Keratinocyte (primary cell): ENCODE measurements at regions not wholly inside any gene's neighbourhood (a gene's known extent, or its start where the extent isn't known, plus 50 kb on each side); places are given as distances from the start of the nearest gene placed in this dataset.

Experiments
- DNase-seq: peaks from one replicate; pipeline ENCODE4 v3.0.0-alpha.2; 2011; ENCODE audit warnings: low read depth, missing footprints, low spot score
- FAIRE-seq: peaks from 2 replicates; lab custom pipeline; 2011; peaks lifted over from hg19 to GRCh38; lab: Jason Lieb, UNC
- H2AFZ ChIP-seq: 2 replicates; pipeline ENCODE4 v1.6.0; 2012; ENCODE audit warnings: low read length, control low read depth, inconsistent platforms; ENCODE audit not compliant: control insufficient read depth
- H3K27ac ChIP-seq: 2 replicates; pipeline ENCODE4 v1.5.1; 2011; ENCODE audit warnings: low read length; ENCODE audit not compliant: control insufficient read depth, insufficient read depth
- H3K27me3 ChIP-seq: 3 replicates; pipeline ENCODE4 v1.6.0; 2011; ENCODE audit warnings: low read length; ENCODE audit not compliant: control insufficient read depth, insufficient read depth; ENCODE audit errors: extremely low read depth
- H3K36me3 ChIP-seq, 2 experiments: 2 replicates in 1 of 2; 3 replicates in 1 of 2; pipeline ENCODE4 v1.5.1; 2011; ENCODE audit warnings: low read length in 2 of 2, mild to moderate bottlenecking in 1 of 2; ENCODE audit not compliant: control insufficient read depth in 2 of 2, insufficient read depth in 2 of 2; ENCODE audit errors: extremely low read depth in 1 of 2
- H3K4me1 ChIP-seq: 3 replicates; pipeline ENCODE4 v1.5.1; 2011; ENCODE audit warnings: low read length; ENCODE audit not compliant: control insufficient read depth, insufficient read depth; ENCODE audit errors: extremely low read depth
- H3K4me2 ChIP-seq: 3 replicates; pipeline ENCODE4 v1.6.0; 2011; ENCODE audit warnings: low read depth, low read length; ENCODE audit not compliant: control insufficient read depth, insufficient read depth; ENCODE audit errors: extremely low read depth
- H3K4me3 ChIP-seq, 3 experiments: fragments of 200-600 bp in 1 of 3; sonication (generic) in 1 of 3; 2 replicates in 2 of 3; 3 replicates in 1 of 3; pipeline ENCODE4 v1.5.1; 2011 to 2016; ENCODE audit warnings: low read length in 3 of 3, mild to moderate bottlenecking in 3 of 3, control low read depth in 2 of 3, inconsistent platforms in 1 of 3, low read depth in 1 of 3, mixed read lengths in 1 of 3, mixed run types in 1 of 3, moderate library complexity in 1 of 3; ENCODE audit not compliant: control insufficient read depth in 2 of 3, insufficient read depth in 2 of 3; ENCODE audit errors: extremely low read depth in 1 of 3
- H3K79me2 ChIP-seq: 2 replicates; pipeline ENCODE4 v1.6.0; 2012; ENCODE audit warnings: low read length; ENCODE audit not compliant: control insufficient read depth, insufficient read depth
- H3K9ac ChIP-seq: 3 replicates; pipeline ENCODE4 v1.6.0; 2011; ENCODE audit warnings: low read length; ENCODE audit not compliant: control insufficient read depth, insufficient read depth; ENCODE audit errors: extremely low read depth
- H3K9me1 ChIP-seq: 3 replicates; pipeline ENCODE4 v1.6.0; 2011; ENCODE audit warnings: low read length; ENCODE audit not compliant: control insufficient read depth, insufficient read depth; ENCODE audit errors: extremely low read depth
- H3K9me3 ChIP-seq: 2 replicates; pipeline ENCODE4 v1.5.1; 2012; ENCODE audit warnings: low read depth, low read length; ENCODE audit not compliant: control insufficient read depth
- H4K20me1 ChIP-seq: 3 replicates; pipeline ENCODE4 v1.6.0; 2011; ENCODE audit warnings: low read length; ENCODE audit not compliant: control insufficient read depth, insufficient read depth; ENCODE audit errors: extremely low read depth
- CTCF ChIP-seq, 3 experiments: IDR thresholded peaks in 1 of 3; conservative IDR thresholded peaks in 1 of 3; optimal IDR thresholded peaks in 1 of 3; 2 replicates in 2 of 3; 3 replicates in 1 of 3; pipeline versions ENCODE3 to v1.5.1; 2011; ENCODE audit warnings: low read length in 3 of 3, mild to moderate bottlenecking in 3 of 3, moderate library complexity in 2 of 3, control low read depth in 1 of 3, inconsistent platforms in 1 of 3; ENCODE audit not compliant: insufficient read depth in 2 of 3; ENCODE audit errors: extremely low read depth in 1 of 3
- EZH2 ChIP-seq: IDR thresholded peaks from one replicate; pipeline ENCODE4 v1.6.1; 2012; ENCODE audit warnings: inconsistent platforms, mild to moderate bottlenecking, low read length, moderate library complexity
- dilution Hi-C: fragments of 300-500 bp; cut with MboI; formaldehyde crosslinking; loops from one replicate; pipeline ENCODE4 v1.7.0; 2020; ENCODE audit warnings: low sequenced_read_pairs; ENCODE audit not compliant: extremely low pct_ligation_motif_present

DNA sequence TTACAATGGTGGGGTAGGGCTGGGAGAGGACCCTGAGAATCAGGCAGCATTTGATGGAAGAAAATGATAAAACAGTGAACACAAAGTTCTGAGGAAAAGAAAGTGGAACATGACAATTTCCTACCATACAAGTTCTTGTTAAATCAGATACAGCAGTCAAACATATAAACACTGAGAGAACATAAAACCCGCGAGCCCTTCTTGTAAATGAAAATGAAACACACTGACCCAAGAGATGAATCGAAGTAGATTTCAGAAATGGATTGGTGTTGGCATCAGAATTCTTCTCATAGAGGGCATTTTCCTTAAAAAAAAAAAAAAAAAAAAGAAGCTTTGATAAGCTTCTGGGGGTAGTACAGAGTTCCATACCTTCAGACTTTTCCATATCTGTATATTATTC lies 134.7 kb upstream of the TMEM45B start:
- H3K36me3 ChIP-seq = no peaks in the 10 kb centered on the region
- dilution Hi-C loops = no loop called here
- peak overlapping the region; percentile 45 for H2AFZ ChIP-seq
- DNase-seq (no peak), FAIRE-seq (no peak)
- peak overlapping the region; percentile 6 for H3K4me2 ChIP-seq
- no peak overlapping the region for H3K4me3 ChIP-seq
- H3K9me1 ChIP-seq = no peaks in the 10 kb centered on the region
- no peak overlapping the region for H3K9ac ChIP-seq
- TF ChIP-seq CTCF (optimal IDR thresholded peaks at IDR 0.05 in 1 of 3, IDR thresholded peaks at IDR 0.05 in 1 of 3, conservative IDR thresholded peaks at IDR 0.05 in 1 of 3; ENCODE audit: extremely low read depth in 1 of 3, insufficient read depth in 2 of 3, low read length in 3 of 3) (no peak), EZH2 (no peak)
- H3K4me1 ChIP-seq = no peaks in the 10 kb centered on the region
- H4K20me1 ChIP-seq = no peaks in the 10 kb centered on the region
- no peaks in the 10 kb centered on the region for H3K27me3 ChIP-seq
- no peaks in the 10 kb centered on the region for H3K9me3 ChIP-seq
- H3K27ac ChIP-seq = no peak overlapping the region
- H3K79me2 ChIP-seq = no peaks in the 10 kb centered on the region

- dilution Hi-C loops = no loop called here
- Histone ChIP-seq H3K27ac (no peak overlapping the region), H3K4me1 (no peaks in the 10 kb centered on the region), H3K36me3 (no peaks in the 10 kb centered on the region), H3K9me3 (no peaks in the 10 kb centered on the region), H4K20me1 (no peaks in the 10 kb centered on the region), H3K4me2 (peak overlapping the region; percentile 6), H3K9ac (no peak overlapping the region), H3K79me2 (no peaks in the 10 kb centered on the region), H3K27me3 (no peaks in the 10 kb centered on the region), H3K9me1 (no peaks in the 10 kb centered on the region), H2AFZ (peak overlapping the region; percentile 29), H3K4me3 (no peak overlapping the region)
- DNase-seq (no peak), FAIRE-seq (no peak)
- TF ChIP-seq EZH2 (no peak), CTCF (optimal IDR thresholded peaks at IDR 0.05 in 1 of 3, IDR thresholded peaks at IDR 0.05 in 1 of 3, conservative IDR thresholded peaks at IDR 0.05 in 1 of 3; ENCODE audit: extremely low read depth in 1 of 3, insufficient read depth in 2 of 3, low read length in 3 of 3) (no peak)
Observed at GRCh38 chr11:129681344-129682114, 134.1 kb upstream of the TMEM45B start.
